Keratinocyte (primary cell): ENCODE measurements at regions not wholly inside any gene's neighbourhood (a gene's known extent, or its start where the extent isn't known, plus 50 kb on each side); places are given as distances from the start of the nearest gene placed in this dataset.

Experiments used
- CTCF ChIP-seq, 3 experiments: IDR thresholded peaks in 1 of 3; conservative IDR thresholded peaks in 1 of 3; optimal IDR thresholded peaks in 1 of 3; 2 replicates in 2 of 3; 3 replicates in 1 of 3; pipeline versions ENCODE3 to v1.5.1; 2011; ENCODE audit warnings: low read length in 3 of 3, mild to moderate bottlenecking in 3 of 3, moderate library complexity in 2 of 3, control low read depth in 1 of 3, inconsistent platforms in 1 of 3; ENCODE audit not compliant: insufficient read depth in 2 of 3; ENCODE audit errors: extremely low read depth in 1 of 3
- EZH2 ChIP-seq: IDR thresholded peaks from one replicate; pipeline ENCODE4 v1.6.1; 2012; ENCODE audit warnings: inconsistent platforms, mild to moderate bottlenecking, low read length, moderate library complexity

GRCh38 chr13:85099245-85099644 lies 700.0 kb downstream of the SLITRK6 start:
- TF ChIP-seq CTCF (optimal IDR thresholded peaks at IDR 0.05 in 1 of 3, IDR thresholded peaks at IDR 0.05 in 1 of 3, conservative IDR thresholded peaks at IDR 0.05 in 1 of 3; ENCODE audit: extremely low read depth in 1 of 3, insufficient read depth in 2 of 3, low read length in 3 of 3) (no peak), EZH2 (no peak)
